ENCODE measurements at regions not wholly inside any gene's neighbourhood (a gene's known extent, or its start where the extent isn't known, plus 50 kb on each side); places are given as distances from the start of the nearest gene placed in this dataset.

- Mint-ChIP-seq H3K4me1 (ENCODE audit: insufficient read depth, unreplicated experiment) (no peaks in the 10 kb centered on the region), H3K27me3 (ENCODE audit: insufficient read depth, unreplicated experiment) (peaks cover 20% of the 10 kb centered on the region), H3K4me3 (ENCODE audit: unreplicated experiment) (no peak overlapping the region), H3K36me3 (ENCODE audit: insufficient read depth, unreplicated experiment) (no peaks in the 10 kb centered on the region), H3K9me3 (ENCODE audit: unreplicated experiment) (no peaks in the 10 kb centered on the region), H3K27ac (ENCODE audit: low read depth, unreplicated experiment) (no peak overlapping the region)
- TF ChIP-seq, protein P1, sequence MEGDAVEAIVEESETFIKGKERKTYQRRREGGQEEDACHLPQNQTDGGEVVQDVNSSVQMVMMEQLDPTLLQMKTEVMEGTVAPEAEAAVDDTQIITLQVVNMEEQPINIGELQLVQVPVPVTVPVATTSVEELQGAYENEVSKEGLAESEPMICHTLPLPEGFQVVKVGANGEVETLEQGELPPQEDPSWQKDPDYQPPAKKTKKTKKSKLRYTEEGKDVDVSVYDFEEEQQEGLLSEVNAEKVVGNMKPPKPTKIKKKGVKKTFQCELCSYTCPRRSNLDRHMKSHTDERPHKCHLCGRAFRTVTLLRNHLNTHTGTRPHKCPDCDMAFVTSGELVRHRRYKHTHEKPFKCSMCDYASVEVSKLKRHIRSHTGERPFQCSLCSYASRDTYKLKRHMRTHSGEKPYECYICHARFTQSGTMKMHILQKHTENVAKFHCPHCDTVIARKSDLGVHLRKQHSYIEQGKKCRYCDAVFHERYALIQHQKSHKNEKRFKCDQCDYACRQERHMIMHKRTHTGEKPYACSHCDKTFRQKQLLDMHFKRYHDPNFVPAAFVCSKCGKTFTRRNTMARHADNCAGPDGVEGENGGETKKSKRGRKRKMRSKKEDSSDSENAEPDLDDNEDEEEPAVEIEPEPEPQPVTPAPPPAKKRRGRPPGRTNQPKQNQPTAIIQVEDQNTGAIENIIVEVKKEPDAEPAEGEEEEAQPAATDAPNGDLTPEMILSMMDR (IDR thresholded peaks at IDR 0.05; ENCODE audit: unreplicated experiment): no peak
- DNase-seq (ENCODE audit: unreplicated experiment): no peak
- intact Hi-C loops (cut with micrococcal nuclease): no loop called here
- BruUV-seq (replicated peaks): no TSS peak
- CTCF ChIA-PET: no interaction called here
- POLR2A ChIA-PET: no interaction called here
These were observed 102.4 kb upstream of the CRHR1 start for GRCh38 chr17:45681706-45682105.

- ChIA-PET CTCF (interaction anchor here (0.5 to 0.7 kb wide), 2 partner anchors 167 to 262 kb away, joined by 3 read pairs; no protein-coding TSS in a partner anchor), POLR2A (no interaction called here)
- TF ChIP-seq, protein P1 (IDR thresholded peaks at IDR 0.05; ENCODE audit: unreplicated experiment): no peak
- Mint-ChIP-seq H3K4me3 (ENCODE audit: unreplicated experiment) (no peak overlapping the region), H3K27ac (ENCODE audit: low read depth, unreplicated experiment) (no peak overlapping the region), H3K27me3 (ENCODE audit: insufficient read depth, unreplicated experiment) (peaks cover 32% of the 10 kb centered on the region), H3K4me1 (ENCODE audit: insufficient read depth, unreplicated experiment) (no peaks in the 10 kb centered on the region), H3K9me3 (ENCODE audit: unreplicated experiment) (no peaks in the 10 kb centered on the region), H3K36me3 (ENCODE audit: insufficient read depth, unreplicated experiment) (no peaks in the 10 kb centered on the region)
- intact Hi-C loops (cut with micrococcal nuclease): no loop called here
- BruUV-seq (replicated peaks): no TSS peak
- DNase-seq (ENCODE audit: unreplicated experiment): no peak
These were observed 97.9 kb upstream of the CRHR1 start for GRCh38 chr17:45686250-45686649.

GRCh38 chr17:45687594-45687993, 96.5 kb upstream of the CRHR1 start:
- intact Hi-C loops (cut with micrococcal nuclease): no loop called here
- DNase-seq (ENCODE audit: unreplicated experiment): no peak
- Mint-ChIP-seq H3K9me3 (ENCODE audit: unreplicated experiment) (no peaks in the 10 kb centered on the region), H3K4me1 (ENCODE audit: insufficient read depth, unreplicated experiment) (no peaks in the 10 kb centered on the region), H3K27me3 (ENCODE audit: insufficient read depth, unreplicated experiment) (peaks cover 32% of the 10 kb centered on the region), H3K4me3 (ENCODE audit: unreplicated experiment) (no peak overlapping the region), H3K36me3 (ENCODE audit: insufficient read depth, unreplicated experiment) (no peaks in the 10 kb centered on the region), H3K27ac (ENCODE audit: low read depth, unreplicated experiment) (no peak overlapping the region)
- CTCF ChIA-PET: interaction anchor here (0.7 to 1.0 kb wide), 2 partner anchors 8 to 206 kb away, joined by 3 to 5 read pairs; no protein-coding TSS in a partner anchor
- no TSS peak for BruUV-seq (replicated peaks)
- POLR2A ChIA-PET: interaction anchor here (0.7 kb wide), 1 partner anchor 10 kb away, joined by 3 read pairs; no protein-coding TSS in a partner anchor
- TF ChIP-seq, protein P1 (IDR thresholded peaks at IDR 0.05; ENCODE audit: unreplicated experiment): no peak

DNA sequence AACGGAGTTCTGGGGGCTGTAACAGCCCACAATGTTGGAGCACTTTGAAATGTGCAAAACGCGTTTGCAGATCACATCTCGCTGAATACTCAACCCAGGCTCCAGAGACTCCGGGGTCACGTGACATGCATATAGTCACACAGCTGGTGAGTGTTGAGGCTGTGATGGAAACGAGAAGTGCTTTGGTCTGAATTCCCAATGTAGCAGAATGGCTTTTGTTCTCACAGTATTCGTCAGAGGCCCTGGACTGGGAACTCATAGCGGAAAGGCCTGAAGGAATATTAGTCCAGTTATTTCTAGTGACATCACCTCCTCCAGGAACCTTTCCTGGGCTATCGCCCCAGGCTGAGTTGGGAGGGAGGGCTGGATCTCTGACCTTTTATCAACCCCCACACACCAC, 95.8 kb upstream of the CRHR1 start:
- intact Hi-C loops (cut with micrococcal nuclease): no loop called here
- POLR2A ChIA-PET: interaction anchor here (0.7 kb wide), 1 partner anchor 9 kb away, joined by 3 read pairs; no protein-coding TSS in a partner anchor
- no peak overlapping the region for H3K27ac Mint-ChIP-seq (ENCODE audit: low read depth, unreplicated experiment)
- CTCF ChIA-PET: interaction anchor here (0.7 to 1.0 kb wide), 2 partner anchors 9 to 205 kb away, joined by 3 to 5 read pairs; no protein-coding TSS in a partner anchor
- BruUV-seq (replicated peaks): no TSS peak
- H3K4me1 Mint-ChIP-seq (ENCODE audit: insufficient read depth, unreplicated experiment): no peaks in the 10 kb centered on the region
- no peak for DNase-seq (ENCODE audit: unreplicated experiment)
- TF ChIP-seq, protein P1 (IDR thresholded peaks at IDR 0.05; ENCODE audit: unreplicated experiment): no peak
- H3K4me3 Mint-ChIP-seq (ENCODE audit: unreplicated experiment): no peak overlapping the region
- no peaks in the 10 kb centered on the region for H3K9me3 Mint-ChIP-seq (ENCODE audit: unreplicated experiment)
- no peaks in the 10 kb centered on the region for H3K36me3 Mint-ChIP-seq (ENCODE audit: insufficient read depth, unreplicated experiment)
- H3K27me3 Mint-ChIP-seq (ENCODE audit: insufficient read depth, unreplicated experiment): peaks cover 32% of the 10 kb centered on the region

Measured in MCF 10A (cell line).